ENCODE measurements at regions not wholly inside any gene's neighbourhood (a gene's known extent, or its start where the extent isn't known, plus 50 kb on each side); places are given as distances from the start of the nearest gene placed in this dataset.

- Histone ChIP-seq H3K36me3 (peaks cover 68% of the 10 kb centered on the region), H3K4me3 (no peak overlapping the region), H3K9me3 (no peaks in the 10 kb centered on the region), H3K27me3 (no peaks in the 10 kb centered on the region)
- no peak for DNase-seq
Observed at GRCh38 chr17:77314601-77315000, 173.8 kb downstream of the SEC14L1 start.

GRCh38 chr17:77315010-77315409, 174.2 kb downstream of the SEC14L1 start:
- DNase-seq: no peak
- Histone ChIP-seq H3K36me3 (peaks cover 64% of the 10 kb centered on the region), H3K27me3 (no peaks in the 10 kb centered on the region), H3K4me3 (no peak overlapping the region), H3K9me3 (no peaks in the 10 kb centered on the region)

GRCh38 chr17:77315551-77316190, 174.9 kb downstream of the SEC14L1 start:
- H3K27me3 ChIP-seq: no peaks in the 10 kb centered on the region
- H3K9me3 ChIP-seq: no peaks in the 10 kb centered on the region
- DNase-seq: no peak
- peaks cover 58% of the 10 kb centered on the region for H3K36me3 ChIP-seq
- 0 out of 2 replicates have a peak overlapping the region, but pooled peaks have one; percentile 6 for H3K4me3 ChIP-seq

GRCh38 chr17:77316191-77316641, 175.4 kb downstream of the SEC14L1 start:
- Histone ChIP-seq H3K9me3 (no peaks in the 10 kb centered on the region), H3K36me3 (peaks cover 57% of the 10 kb centered on the region), H3K4me3 (0 out of 2 replicates have a peak overlapping the region, but pooled peaks have one; percentile 6), H3K27me3 (no peaks in the 10 kb centered on the region)
- peak; percentile 98 for DNase-seq

GRCh38 chr17:77316651-77317050, 175.9 kb downstream of the SEC14L1 start:
- no peak for DNase-seq
- H3K4me3 ChIP-seq: no peak overlapping the region
- H3K36me3 ChIP-seq: peaks cover 55% of the 10 kb centered on the region
- H3K9me3 ChIP-seq: no peaks in the 10 kb centered on the region
- H3K27me3 ChIP-seq: no peaks in the 10 kb centered on the region

GRCh38 chr17:77317091-77317750, 176.5 kb downstream of the SEC14L1 start:
- no peak overlapping the region for H3K4me3 ChIP-seq
- H3K9me3 ChIP-seq: no peaks in the 10 kb centered on the region
- no peaks in the 10 kb centered on the region for H3K27me3 ChIP-seq
- peaks cover 55% of the 10 kb centered on the region for H3K36me3 ChIP-seq
- no peak for DNase-seq

- no peak overlapping the region for H3K4me3 ChIP-seq
- no peak for DNase-seq
- H3K27me3 ChIP-seq: no peaks in the 10 kb centered on the region
- H3K9me3 ChIP-seq: no peaks in the 10 kb centered on the region
- peaks cover 53% of the 10 kb centered on the region for H3K36me3 ChIP-seq
Observed at GRCh38 chr17:77318021-77318420, 177.3 kb downstream of the SEC14L1 start.

- no peaks in the 10 kb centered on the region for H3K9me3 ChIP-seq
- H3K27me3 ChIP-seq: no peaks in the 10 kb centered on the region
- DNase-seq: no peak
- peak overlapping the region; percentile 63 for H3K4me3 ChIP-seq
- peaks cover 53% of the 10 kb centered on the region for H3K36me3 ChIP-seq
Observed at GRCh38 chr17:77318491-77319210, 177.9 kb downstream of the SEC14L1 start.

- Histone ChIP-seq H3K4me3 (peak overlapping the region; percentile 63), H3K27me3 (no peaks in the 10 kb centered on the region), H3K9me3 (no peaks in the 10 kb centered on the region), H3K36me3 (peaks cover 59% of the 10 kb centered on the region)
- peak; percentile 92 for DNase-seq
Observed at GRCh38 chr17:77319211-77320043, 178.7 kb downstream of the SEC14L1 start.

GRCh38 chr17:77320044-77320440, 179.3 kb downstream of the SEC14L1 start:
- DNase-seq: peak; percentile 43
- H3K27me3 ChIP-seq: no peaks in the 10 kb centered on the region
- peaks cover 55% of the 10 kb centered on the region for H3K36me3 ChIP-seq

GRCh38 chr17:77320485-77321256, 179.9 kb downstream of the SEC14L1 start:
- peaks cover 51% of the 10 kb centered on the region for H3K36me3 ChIP-seq
- H3K27me3 ChIP-seq: no peaks in the 10 kb centered on the region
- no peaks in the 10 kb centered on the region for H3K9me3 ChIP-seq
- H3K4me3 ChIP-seq: peak overlapping the region; percentile 63
- peak; percentile 85 for DNase-seq

More at GRCh38 chr17:77320044-77320440, 179.3 kb downstream of the SEC14L1 start:
- H3K9me3 ChIP-seq: no peaks in the 10 kb centered on the region
- H3K4me3 ChIP-seq: peak overlapping the region; percentile 63

- DNase-seq: peak; percentile 67
- no peaks in the 10 kb centered on the region for H3K27me3 ChIP-seq
- no peaks in the 10 kb centered on the region for H3K9me3 ChIP-seq
- peaks cover 58% of the 10 kb centered on the region for H3K36me3 ChIP-seq
- peak overlapping the region; percentile 63 for H3K4me3 ChIP-seq
Observed at GRCh38 chr17:77321649-77322513, 181.1 kb downstream of the SEC14L1 start.

- Histone ChIP-seq H3K4me3 (peak overlapping the region; percentile 63), H3K9me3 (no peaks in the 10 kb centered on the region), H3K27me3 (no peaks in the 10 kb centered on the region), H3K36me3 (peaks cover 60% of the 10 kb centered on the region)
- DNase-seq: peak; percentile 100
Observed at GRCh38 chr17:77322514-77323412, 182.0 kb downstream of the SEC14L1 start.

Data from MG63 (cell line).